HEK293T (cell line): ENCODE measurements at regions not wholly inside any gene's neighbourhood (a gene's known extent, or its start where the extent isn't known, plus 50 kb on each side); places are given as distances from the start of the nearest gene placed in this dataset.

ENCODE experiments used
- BHLHE40 ChIP-seq: fragments of 450-650 bp; IDR thresholded peaks from 2 replicates; pipeline ENCODE4 v1.6.1; 2016; ENCODE audit warnings: mild to moderate bottlenecking, moderate library complexity, borderline replicate concordance
- FOXA1 ChIP-seq: fragments of 450-650 bp; IDR thresholded peaks from 2 replicates; pipeline ENCODE4 v1.6.1; 2016; ENCODE audit warnings: mild to moderate bottlenecking
- FOXK2 ChIP-seq: fragments of 450-650 bp; IDR thresholded peaks from 2 replicates; pipeline ENCODE4 v1.6.1; 2016; ENCODE audit warnings: mild to moderate bottlenecking
- NFRKB ChIP-seq: fragments of 450-650 bp; IDR thresholded peaks from 2 replicates; pipeline ENCODE4 v1.6.1; 2016; ENCODE audit warnings: mild to moderate bottlenecking, moderate library complexity
- TARDBP ChIP-seq: fragments of 450-650 bp; IDR thresholded peaks from 2 replicates; pipeline ENCODE4 v1.6.1; 2016
- TF ChIP-seq, protein P1 (sequence below): fragments of 450-650 bp; IDR thresholded peaks from 2 replicates; pipeline ENCODE4 v1.6.1; 2016

DNA sequence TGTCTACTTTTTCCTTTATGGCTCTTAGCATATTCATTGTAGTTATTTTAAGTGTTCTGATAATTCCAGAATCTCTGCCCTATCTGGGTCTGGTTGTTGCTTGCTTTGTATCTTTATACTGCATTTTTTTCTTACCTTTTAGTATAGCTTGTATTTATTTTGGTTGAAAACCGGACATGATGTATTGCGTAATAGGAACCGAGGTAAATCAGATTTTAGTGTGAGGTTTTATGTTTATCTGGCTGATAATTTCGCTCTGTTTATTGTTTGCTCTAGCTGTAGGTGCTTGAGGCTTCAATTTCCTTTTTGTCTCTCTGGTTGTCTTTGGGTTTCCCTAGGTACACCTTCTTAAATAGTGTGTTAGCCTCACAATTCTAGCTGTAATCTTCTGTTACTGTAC, 263.8 kb upstream of the LCORL start:
- TF ChIP-seq BHLHE40, result no peak
- TF ChIP-seq NFRKB, result no peak
- TF ChIP-seq FOXK2, result no peak
- TF ChIP-seq, protein P1, sequence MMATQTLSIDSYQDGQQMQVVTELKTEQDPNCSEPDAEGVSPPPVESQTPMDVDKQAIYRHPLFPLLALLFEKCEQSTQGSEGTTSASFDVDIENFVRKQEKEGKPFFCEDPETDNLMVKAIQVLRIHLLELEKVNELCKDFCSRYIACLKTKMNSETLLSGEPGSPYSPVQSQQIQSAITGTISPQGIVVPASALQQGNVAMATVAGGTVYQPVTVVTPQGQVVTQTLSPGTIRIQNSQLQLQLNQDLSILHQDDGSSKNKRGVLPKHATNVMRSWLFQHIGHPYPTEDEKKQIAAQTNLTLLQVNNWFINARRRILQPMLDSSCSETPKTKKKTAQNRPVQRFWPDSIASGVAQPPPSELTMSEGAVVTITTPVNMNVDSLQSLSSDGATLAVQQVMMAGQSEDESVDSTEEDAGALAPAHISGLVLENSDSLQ, result no peak
- no peak for TF ChIP-seq FOXA1
- TF ChIP-seq TARDBP, result no peak
